ENCODE measurements at regions not wholly inside any gene's neighbourhood (a gene's known extent, or its start where the extent isn't known, plus 50 kb on each side); places are given as distances from the start of the nearest gene placed in this dataset.

- TF ChIP-seq, protein P1, sequence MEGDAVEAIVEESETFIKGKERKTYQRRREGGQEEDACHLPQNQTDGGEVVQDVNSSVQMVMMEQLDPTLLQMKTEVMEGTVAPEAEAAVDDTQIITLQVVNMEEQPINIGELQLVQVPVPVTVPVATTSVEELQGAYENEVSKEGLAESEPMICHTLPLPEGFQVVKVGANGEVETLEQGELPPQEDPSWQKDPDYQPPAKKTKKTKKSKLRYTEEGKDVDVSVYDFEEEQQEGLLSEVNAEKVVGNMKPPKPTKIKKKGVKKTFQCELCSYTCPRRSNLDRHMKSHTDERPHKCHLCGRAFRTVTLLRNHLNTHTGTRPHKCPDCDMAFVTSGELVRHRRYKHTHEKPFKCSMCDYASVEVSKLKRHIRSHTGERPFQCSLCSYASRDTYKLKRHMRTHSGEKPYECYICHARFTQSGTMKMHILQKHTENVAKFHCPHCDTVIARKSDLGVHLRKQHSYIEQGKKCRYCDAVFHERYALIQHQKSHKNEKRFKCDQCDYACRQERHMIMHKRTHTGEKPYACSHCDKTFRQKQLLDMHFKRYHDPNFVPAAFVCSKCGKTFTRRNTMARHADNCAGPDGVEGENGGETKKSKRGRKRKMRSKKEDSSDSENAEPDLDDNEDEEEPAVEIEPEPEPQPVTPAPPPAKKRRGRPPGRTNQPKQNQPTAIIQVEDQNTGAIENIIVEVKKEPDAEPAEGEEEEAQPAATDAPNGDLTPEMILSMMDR (IDR thresholded peaks at IDR 0.05), result no peak
- TF ChIP-seq POLR2A (IDR thresholded peaks at IDR 0.05), result no peak
Measured at GRCh38 chr2:58967736-58968135, 726.6 kb upstream of the FANCL start.
